ENCODE measurements at regions not wholly inside any gene's neighbourhood (a gene's known extent, or its start where the extent isn't known, plus 50 kb on each side); places are given as distances from the start of the nearest gene placed in this dataset.
"Not testable (repeated sequence)": the region's sequence is repeated elsewhere in the genome, so short reads cannot be mapped to it uniquely, and the experiment has no call there.

GRCh38 chr13:47696674-47697073 is 304.4 kb downstream of the SUCLA2 start:
- Histone ChIP-seq H3K9ac (ENCODE audit: low read length) (no peak overlapping the region), H3K79me2 (ENCODE audit: control insufficient read depth, insufficient read depth, low read length) (no peaks in the 10 kb centered on the region), H3K27ac (ENCODE audit: low read length in 2 of 2) (no peak overlapping the region), H3K4me2 (replicated peaks; ENCODE audit: low read depth, low read length, poor library complexity, severe bottlenecking) (no peak overlapping the region), H3K27me3 (replicated peaks in 1 of 4; ENCODE audit: control extremely low read depth in 1 of 4, control insufficient read depth in 3 of 4, insufficient read depth in 4 of 4, low read length in 3 of 4) (peaks cover 0 to 4% (median 2%) of the 10 kb centered on the region in 4 experiments), H3K36me3 (replicated peaks in 1 of 2; ENCODE audit: control extremely low read depth in 1 of 2, control insufficient read depth in 1 of 2, extremely low read depth in 1 of 2, insufficient read depth in 2 of 2, low read length in 1 of 2) (no peaks in the 10 kb centered on the region), H3K9me3 (ENCODE audit: control extremely low read depth in 1 of 3, control insufficient read depth in 2 of 3, insufficient read depth in 1 of 3, low read length in 2 of 3) (no peaks in the 10 kb centered on the region), H3K4me3 (ENCODE audit: control extremely low read depth in 1 of 5, extremely low read depth in 1 of 5, insufficient read depth in 1 of 5, low read depth in 2 of 5, low read length in 4 of 5) (no peak overlapping the region), H3K4me1 (ENCODE audit: control insufficient read depth in 2 of 2, insufficient read depth in 2 of 2, low read length in 2 of 2) (no peaks in the 10 kb centered on the region), H2AFZ (ENCODE audit: insufficient read depth, low read depth, low read length, poor library complexity, severe bottlenecking) (no peak overlapping the region), H4K20me1 (ENCODE audit: control insufficient read depth, insufficient read depth, low read length, poor library complexity, severe bottlenecking) (no peaks in the 10 kb centered on the region)
- H3K27me3 Mint-ChIP-seq: peaks cover 7% of the 10 kb centered on the region
- no peaks in the 10 kb centered on the region for H3K4me1 Mint-ChIP-seq
- H3K9me3 Mint-ChIP-seq (ENCODE audit: insufficient read depth): no peaks in the 10 kb centered on the region
- WGBS (ENCODE audit: insufficient coverage): no CpG with 5 or more reads among the region's 3 CpGs
- no peak for TF ChIP-seq EZH2 (IDR thresholded peaks at IDR 0.05; ENCODE audit: borderline replicate concordance, insufficient read depth, low read depth, low read length, poor library complexity, severe bottlenecking)
- H3K27ac Mint-ChIP-seq: no peak overlapping the region
- intact Hi-C loops (cut with micrococcal nuclease): no loop called here
- POLR2A ChIA-PET: no interaction called here
- no peak for ATAC-seq (ENCODE audit: low read depth)
- DNase-seq: no peak
- CTCF ChIA-PET: no interaction called here
- H3K4me3 Mint-ChIP-seq: no peak overlapping the region

- peaks cover 4% of the 10 kb centered on the region for H3K9me3 Mint-ChIP-seq (ENCODE audit: insufficient read depth)
- H3K4me1 ChIP-seq (ENCODE audit: control insufficient read depth in 2 of 2, insufficient read depth in 2 of 2, low read length in 2 of 2): no peaks in the 10 kb centered on the region
- H3K79me2 ChIP-seq (ENCODE audit: control insufficient read depth, insufficient read depth, low read length): no peaks in the 10 kb centered on the region
- no peak for DNase-seq
- ChIA-PET POLR2A (no interaction called here), CTCF (no interaction called here)
- no peak for ATAC-seq (ENCODE audit: low read depth)
- no peaks in the 10 kb centered on the region for H3K9me3 ChIP-seq (ENCODE audit: control extremely low read depth in 1 of 3, control insufficient read depth in 2 of 3, insufficient read depth in 1 of 3, low read length in 2 of 3)
- H3K27ac Mint-ChIP-seq: no peak overlapping the region
- no peaks in the 10 kb centered on the region for H3K36me3 ChIP-seq (replicated peaks in 1 of 2; ENCODE audit: control extremely low read depth in 1 of 2, control insufficient read depth in 1 of 2, extremely low read depth in 1 of 2, insufficient read depth in 2 of 2, low read length in 1 of 2)
- WGBS (ENCODE audit: insufficient coverage): 83% methylated on average over 2 of the region's 2 CpGs
- no peaks in the 10 kb centered on the region for H4K20me1 ChIP-seq (ENCODE audit: control insufficient read depth, insufficient read depth, low read length, poor library complexity, severe bottlenecking)
- H3K9ac ChIP-seq (ENCODE audit: low read length): no peak overlapping the region
- no peak overlapping the region for H3K27ac ChIP-seq (ENCODE audit: low read length in 2 of 2)
- intact Hi-C loops (cut with micrococcal nuclease): no loop called here
- no peaks in the 10 kb centered on the region for H3K27me3 Mint-ChIP-seq
- H3K4me1 Mint-ChIP-seq: no peaks in the 10 kb centered on the region
- H3K4me3 Mint-ChIP-seq: no peak overlapping the region
- no peak overlapping the region for H3K4me2 ChIP-seq (replicated peaks; ENCODE audit: low read depth, low read length, poor library complexity, severe bottlenecking)
- H2AFZ ChIP-seq (ENCODE audit: insufficient read depth, low read depth, low read length, poor library complexity, severe bottlenecking): no peak overlapping the region
- H3K4me3 ChIP-seq (ENCODE audit: control extremely low read depth in 1 of 5, extremely low read depth in 1 of 5, insufficient read depth in 1 of 5, low read depth in 2 of 5, low read length in 4 of 5): no peak overlapping the region
- TF ChIP-seq, protein P1, sequence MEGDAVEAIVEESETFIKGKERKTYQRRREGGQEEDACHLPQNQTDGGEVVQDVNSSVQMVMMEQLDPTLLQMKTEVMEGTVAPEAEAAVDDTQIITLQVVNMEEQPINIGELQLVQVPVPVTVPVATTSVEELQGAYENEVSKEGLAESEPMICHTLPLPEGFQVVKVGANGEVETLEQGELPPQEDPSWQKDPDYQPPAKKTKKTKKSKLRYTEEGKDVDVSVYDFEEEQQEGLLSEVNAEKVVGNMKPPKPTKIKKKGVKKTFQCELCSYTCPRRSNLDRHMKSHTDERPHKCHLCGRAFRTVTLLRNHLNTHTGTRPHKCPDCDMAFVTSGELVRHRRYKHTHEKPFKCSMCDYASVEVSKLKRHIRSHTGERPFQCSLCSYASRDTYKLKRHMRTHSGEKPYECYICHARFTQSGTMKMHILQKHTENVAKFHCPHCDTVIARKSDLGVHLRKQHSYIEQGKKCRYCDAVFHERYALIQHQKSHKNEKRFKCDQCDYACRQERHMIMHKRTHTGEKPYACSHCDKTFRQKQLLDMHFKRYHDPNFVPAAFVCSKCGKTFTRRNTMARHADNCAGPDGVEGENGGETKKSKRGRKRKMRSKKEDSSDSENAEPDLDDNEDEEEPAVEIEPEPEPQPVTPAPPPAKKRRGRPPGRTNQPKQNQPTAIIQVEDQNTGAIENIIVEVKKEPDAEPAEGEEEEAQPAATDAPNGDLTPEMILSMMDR (IDR thresholded peaks at IDR 0.05): no peak
- TF ChIP-seq EZH2 (IDR thresholded peaks at IDR 0.05; ENCODE audit: borderline replicate concordance, insufficient read depth, low read depth, low read length, poor library complexity, severe bottlenecking): no peak
- H3K27me3 ChIP-seq (replicated peaks in 1 of 4; ENCODE audit: control extremely low read depth in 1 of 4, control insufficient read depth in 3 of 4, insufficient read depth in 4 of 4, low read length in 3 of 4): no peaks in the 10 kb centered on the region
Observed at GRCh38 chr13:47687577-47687976, 313.5 kb downstream of the SUCLA2 start.

DNA sequence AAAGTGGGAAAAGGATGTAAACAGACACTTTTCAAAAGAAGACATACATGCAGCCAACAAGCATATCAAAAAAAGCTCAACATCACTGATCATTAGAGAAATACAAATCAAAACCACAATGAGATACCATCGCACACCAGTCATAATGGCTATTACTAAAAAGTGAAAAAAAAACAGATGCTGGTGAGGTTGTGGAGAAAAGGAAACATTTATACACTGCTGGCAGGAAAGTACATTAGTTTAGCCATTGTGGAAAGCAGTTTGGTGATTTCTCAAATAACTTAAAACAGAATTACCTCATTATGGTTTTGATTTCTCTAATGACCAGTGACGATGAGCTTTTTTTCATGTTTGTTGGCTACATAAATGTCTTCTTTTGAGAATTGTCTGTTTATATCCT is 315.9 kb downstream of the SUCLA2 start:
- CTCF ChIA-PET; H3K9me3 ChIP-seq (ENCODE audit: control extremely low read depth in 1 of 3, control insufficient read depth in 2 of 3, insufficient read depth in 1 of 3, low read length in 2 of 3); H3K27me3 ChIP-seq (replicated peaks in 1 of 4; ENCODE audit: control extremely low read depth in 1 of 4, control insufficient read depth in 3 of 4, insufficient read depth in 4 of 4, low read length in 3 of 4); H4K20me1 ChIP-seq (ENCODE audit: control insufficient read depth, insufficient read depth, low read length, poor library complexity, severe bottlenecking); ATAC-seq (ENCODE audit: low read depth); H3K27me3 Mint-ChIP-seq; H3K9me3 Mint-ChIP-seq (ENCODE audit: insufficient read depth); H3K4me3 ChIP-seq (ENCODE audit: control extremely low read depth in 1 of 5, extremely low read depth in 1 of 5, insufficient read depth in 1 of 5, low read depth in 2 of 5, low read length in 4 of 5); H3K27ac ChIP-seq (ENCODE audit: low read length in 2 of 2); H3K4me3 Mint-ChIP-seq; H3K4me1 ChIP-seq (ENCODE audit: control insufficient read depth in 2 of 2, insufficient read depth in 2 of 2, low read length in 2 of 2); H2AFZ ChIP-seq (ENCODE audit: insufficient read depth, low read depth, low read length, poor library complexity, severe bottlenecking); intact Hi-C loops (cut with micrococcal nuclease); H3K9ac ChIP-seq (ENCODE audit: low read length); POLR2A ChIA-PET; H3K4me1 Mint-ChIP-seq; H3K79me2 ChIP-seq (ENCODE audit: control insufficient read depth, insufficient read depth, low read length); H3K4me2 ChIP-seq (replicated peaks; ENCODE audit: low read depth, low read length, poor library complexity, severe bottlenecking); DNase-seq; H3K27ac Mint-ChIP-seq; H3K36me3 ChIP-seq (replicated peaks in 1 of 2; ENCODE audit: control extremely low read depth in 1 of 2, control insufficient read depth in 1 of 2, extremely low read depth in 1 of 2, insufficient read depth in 2 of 2, low read length in 1 of 2): not testable (repeated sequence)
- WGBS (ENCODE audit: insufficient coverage): no CpG with 5 or more reads among the region's 2 CpGs

Data from B cell (primary cell).